HFF-Myc (cell line): ENCODE measurements at regions not wholly inside any gene's neighbourhood (a gene's known extent, or its start where the extent isn't known, plus 50 kb on each side); places are given as distances from the start of the nearest gene placed in this dataset.

Experiments
- DNase-seq: peaks from one replicate; pipeline ENCODE4 v3.0.0-alpha.2; 2011; ENCODE audit warnings: low read depth; ENCODE audit errors: extremely low read depth
- H3K4me3 ChIP-seq: replicated peaks from 2 replicates; pipeline ENCODE4 v1.5.1; 2011; ENCODE audit warnings: low read depth, mild to moderate bottlenecking, control low read depth, low read length
- TF ChIP-seq, protein P1 (sequence below): IDR thresholded peaks from 2 replicates; pipeline ENCODE4 v1.5.1; 2012; ENCODE audit warnings: mild to moderate bottlenecking, low read depth, low read length, control low read depth; ENCODE audit errors: missing control alignments

DNA sequence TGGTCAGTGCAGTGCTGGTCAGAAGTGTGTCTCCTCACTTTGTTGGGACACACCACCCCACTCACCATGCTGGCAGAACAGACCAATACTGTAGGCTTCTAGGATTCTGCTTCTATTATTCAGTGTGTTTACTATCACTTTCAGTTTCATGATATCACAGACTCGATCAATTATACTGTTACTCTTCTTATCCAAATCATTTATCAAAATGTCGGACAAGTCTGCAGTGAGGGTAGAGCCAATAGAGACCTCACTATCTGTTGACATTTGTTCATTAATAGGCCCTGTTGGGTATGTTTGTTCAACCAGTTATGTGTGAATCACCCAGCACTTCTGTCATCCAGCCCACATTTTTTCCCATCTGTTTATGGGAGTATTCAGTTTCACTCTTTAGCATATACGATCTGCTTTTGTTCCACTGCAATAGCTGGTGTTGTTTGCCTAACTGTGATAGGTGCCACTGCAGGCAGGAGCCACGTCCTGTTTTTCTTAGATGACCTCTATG lies 140.1 kb downstream of the NRN1 start:
- DNase-seq, result no peak
- no peak overlapping the region for H3K4me3 ChIP-seq

DNA sequence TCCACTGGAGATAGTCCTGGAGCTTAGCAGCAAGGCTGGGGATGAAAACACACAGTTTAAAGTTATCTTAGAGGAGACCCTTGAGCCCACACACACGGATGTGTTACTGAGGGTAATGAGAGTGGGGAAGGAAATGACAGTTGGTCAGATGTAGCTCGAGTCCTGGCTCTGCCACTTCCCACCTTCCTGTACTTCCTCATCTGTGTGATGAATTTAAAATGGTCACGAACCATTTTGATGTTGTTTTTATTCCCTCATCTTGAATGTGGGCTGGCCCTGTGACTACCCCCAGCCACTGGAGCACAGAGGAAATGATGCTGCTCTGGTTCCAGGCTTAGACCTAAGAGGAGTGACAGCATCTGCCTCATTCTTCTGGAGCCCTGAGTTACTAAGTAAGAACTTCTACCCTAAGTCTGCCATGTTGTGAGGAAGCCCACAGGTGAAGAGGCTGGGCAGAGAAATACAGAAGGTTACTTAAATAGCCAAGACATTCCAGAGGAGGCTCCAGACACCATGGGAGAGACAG lies 141.2 kb downstream of the NRN1 start:
- H3K4me3 ChIP-seq, result no peak overlapping the region
- no peak for DNase-seq

More for the DNA sequence above, 140.1 kb downstream of the NRN1 start:
- TF ChIP-seq, protein P1, sequence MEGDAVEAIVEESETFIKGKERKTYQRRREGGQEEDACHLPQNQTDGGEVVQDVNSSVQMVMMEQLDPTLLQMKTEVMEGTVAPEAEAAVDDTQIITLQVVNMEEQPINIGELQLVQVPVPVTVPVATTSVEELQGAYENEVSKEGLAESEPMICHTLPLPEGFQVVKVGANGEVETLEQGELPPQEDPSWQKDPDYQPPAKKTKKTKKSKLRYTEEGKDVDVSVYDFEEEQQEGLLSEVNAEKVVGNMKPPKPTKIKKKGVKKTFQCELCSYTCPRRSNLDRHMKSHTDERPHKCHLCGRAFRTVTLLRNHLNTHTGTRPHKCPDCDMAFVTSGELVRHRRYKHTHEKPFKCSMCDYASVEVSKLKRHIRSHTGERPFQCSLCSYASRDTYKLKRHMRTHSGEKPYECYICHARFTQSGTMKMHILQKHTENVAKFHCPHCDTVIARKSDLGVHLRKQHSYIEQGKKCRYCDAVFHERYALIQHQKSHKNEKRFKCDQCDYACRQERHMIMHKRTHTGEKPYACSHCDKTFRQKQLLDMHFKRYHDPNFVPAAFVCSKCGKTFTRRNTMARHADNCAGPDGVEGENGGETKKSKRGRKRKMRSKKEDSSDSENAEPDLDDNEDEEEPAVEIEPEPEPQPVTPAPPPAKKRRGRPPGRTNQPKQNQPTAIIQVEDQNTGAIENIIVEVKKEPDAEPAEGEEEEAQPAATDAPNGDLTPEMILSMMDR, result no peak

DNA sequence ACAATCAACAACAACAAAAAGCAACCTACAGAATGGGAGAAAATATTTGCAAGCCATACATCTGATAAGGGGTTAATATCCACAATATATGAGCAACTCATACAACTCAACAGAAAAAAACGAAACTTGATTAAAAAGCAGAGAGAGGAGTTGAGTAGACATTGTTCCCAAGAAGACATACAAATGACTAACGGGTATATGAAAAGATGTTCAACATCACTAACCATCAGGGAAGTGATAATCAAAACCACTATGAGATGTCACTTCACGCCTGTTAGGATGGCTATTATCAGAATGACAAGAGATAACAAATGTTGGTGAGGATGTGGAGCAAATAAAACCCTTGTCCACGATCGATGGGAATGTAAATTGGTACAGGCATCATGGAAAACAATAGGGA lies 145.9 kb downstream of the NRN1 start:
- no peak for DNase-seq
- TF ChIP-seq, protein P1, result no peak
- H3K4me3 ChIP-seq, result no peak overlapping the region

More for the DNA sequence above, 141.2 kb downstream of the NRN1 start:
- TF ChIP-seq, protein P1, result no peak

DNA sequence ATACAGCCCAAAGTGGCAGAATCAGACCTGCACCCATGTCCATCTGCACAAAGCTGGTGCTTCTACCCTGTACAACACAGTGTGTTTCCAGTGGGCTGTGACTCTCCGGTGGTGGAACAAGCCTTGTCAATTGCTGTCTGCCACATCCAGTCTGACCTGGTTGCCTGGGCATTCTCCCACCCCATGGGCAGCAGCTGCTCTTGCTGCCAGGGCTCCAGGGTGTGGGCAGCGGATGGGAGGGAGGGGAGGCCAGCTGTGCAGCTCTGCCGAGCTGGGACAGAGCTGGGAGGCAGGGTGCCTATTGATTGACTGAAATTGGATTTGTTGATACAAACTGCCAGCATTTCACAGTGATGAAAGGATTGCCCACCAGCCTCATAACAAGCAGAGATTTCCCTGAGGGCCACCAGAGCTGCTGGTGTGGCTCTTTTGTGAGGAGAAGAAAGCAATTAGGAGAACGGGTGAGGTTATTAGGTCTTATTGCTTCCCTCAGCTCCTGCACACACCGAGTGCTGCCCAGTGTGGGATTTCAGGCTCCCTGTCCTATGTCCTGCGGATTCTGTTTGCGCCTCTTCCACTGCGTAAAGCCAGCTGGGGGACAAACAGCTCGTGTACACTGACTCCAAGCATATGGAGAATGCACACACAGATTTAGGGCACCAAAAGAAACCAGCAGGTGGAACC lies 150.8 kb downstream of the NRN1 start:
- no peak for DNase-seq
- TF ChIP-seq, protein P1, result no peak
- no peak overlapping the region for H3K4me3 ChIP-seq

DNA sequence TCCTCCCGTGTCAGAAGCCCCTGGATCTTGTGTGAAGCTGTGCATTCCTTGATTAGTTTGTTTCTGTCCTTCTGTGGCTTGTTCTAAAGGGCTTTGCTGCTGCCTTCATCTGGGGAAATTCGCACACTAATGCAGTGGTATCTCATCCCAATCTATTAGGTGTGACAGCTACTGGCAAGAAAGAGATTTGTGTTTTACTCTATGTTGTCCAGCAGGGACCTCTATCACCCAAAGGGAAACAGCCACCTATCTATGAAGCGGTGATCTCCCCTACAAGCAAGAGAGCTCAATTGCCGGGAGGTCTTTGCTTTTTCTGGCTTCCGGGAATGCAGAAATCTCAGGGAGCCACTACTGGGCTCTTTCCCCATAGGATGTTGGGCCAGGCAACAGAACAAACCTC lies 151.8 kb downstream of the NRN1 start:
- TF ChIP-seq, protein P1, result no peak
- DNase-seq, result no peak
- H3K4me3 ChIP-seq, result no peak overlapping the region

DNA sequence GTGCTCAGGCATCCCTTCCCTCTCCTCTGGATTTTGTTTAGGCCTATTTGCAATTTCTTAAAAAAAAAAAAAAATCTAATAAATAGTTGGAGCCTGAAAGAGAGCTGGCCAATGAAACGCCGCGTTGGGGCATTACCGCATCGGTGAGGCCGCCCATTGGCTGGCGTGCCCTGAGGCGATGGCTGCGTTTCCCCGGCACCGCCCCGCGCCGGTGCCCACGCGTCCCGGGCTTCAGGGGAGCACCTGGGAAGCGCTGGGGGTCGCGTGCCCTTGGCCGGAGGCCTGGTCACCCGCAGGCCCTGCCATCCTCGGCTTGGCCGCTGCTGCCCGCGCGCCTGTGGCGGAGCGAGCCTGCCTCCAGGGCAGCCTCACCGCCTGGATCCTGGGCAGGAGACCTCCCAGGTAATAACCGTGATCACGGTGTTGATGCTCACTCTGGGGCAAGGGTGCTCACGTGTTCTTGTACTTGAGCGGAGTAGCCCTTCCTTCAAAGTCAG lies 155.4 kb downstream of the NRN1 start:
- DNase-seq, result no peak
- no peak overlapping the region; the same call in 1 of the 2 replicates for H3K4me3 ChIP-seq
- TF ChIP-seq, protein P1, result no peak

DNA sequence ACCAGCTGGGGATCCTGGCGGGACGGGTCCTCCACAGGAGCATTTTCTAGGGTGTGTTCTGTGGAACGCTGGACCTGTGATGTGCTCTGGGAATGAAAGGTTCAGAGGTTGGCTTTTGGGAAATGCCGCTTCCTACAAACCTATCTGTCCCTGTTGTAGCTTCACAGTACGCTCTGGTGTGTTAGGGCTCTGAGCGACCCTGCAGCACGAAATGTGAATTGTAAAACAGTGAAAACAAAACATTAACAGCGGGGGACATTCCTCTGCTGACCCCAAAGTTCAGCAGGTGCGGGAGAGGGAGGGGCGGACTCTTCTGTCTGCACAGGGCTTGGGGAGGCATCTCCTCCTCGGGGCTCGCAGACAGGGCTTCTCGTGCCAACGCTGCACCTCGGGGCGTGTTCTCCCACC lies 155.9 kb downstream of the NRN1 start:
- DNase-seq, result no peak
- H3K4me3 ChIP-seq, result no peak overlapping the region
- TF ChIP-seq, protein P1, result no peak
